A549 (cell line): ENCODE measurements at regions not wholly inside any gene's neighbourhood (a gene's known extent, or its start where the extent isn't known, plus 50 kb on each side); places are given as distances from the start of the nearest gene placed in this dataset.

Experiments
- ATAC-seq, 2 experiments: fragments of 200-7000 bp in 1 of 2; fragments of >200 bp in 1 of 2; cut with Nextera tagmentation in 1 of 2; cut with Tn5 transposase in 1 of 2; 3 replicates each; pipeline versions ENCODE4 v1.8.0 to v1.9.1; 2018 to 2020; ENCODE audit warnings: mild to moderate bottlenecking in 1 of 2, moderate library complexity in 1 of 2
- CTCF ChIA-PET: fragments of 300-600 bp; sonication (Branson Sonifier 250); formaldehyde crosslinking; extraction: SDS; loops from one replicate; lab custom pipeline; 2021; ENCODE audit warnings: antibody characterized with exemption, inconsistent platforms; lab: Yijun Ruan, JAX
- POLR2A ChIA-PET: fragments of 350-600 bp; formaldehyde crosslinking; extraction: SDS; loops from one replicate; lab custom pipeline; 2021; ENCODE audit warnings: antibody characterized with exemption, inconsistent platforms; lab: Yijun Ruan, JAX
- DNase-seq, 2 experiments: peaks; one replicate each; pipeline versions ENCODE4 v3.0.0 to v3.0.0-alpha.2; 2011 to 2016; ENCODE audit warnings: low read depth in 1 of 2, low spot score in 1 of 2
- FAIRE-seq: peaks from 2 replicates; lab custom pipeline; 2011; peaks lifted over from hg19 to GRCh38; lab: Jason Lieb, UNC
- H3K27ac ChIP-seq, 2 experiments: fragments of >200 bp; sonication (Bioruptor Twin); formaldehyde crosslinking; 3 replicates each; pipeline ENCODE4 v1.5.1; 2016 to 2017
- H3K4me1 ChIP-seq: fragments of >200 bp; sonication (Bioruptor Twin); formaldehyde crosslinking; 3 replicates; pipeline ENCODE4 v1.6.1; 2016
- H3K4me2 ChIP-seq: fragments of >200 bp; sonication (Bioruptor Twin); formaldehyde crosslinking; 3 replicates; pipeline ENCODE4 v1.6.1; 2016
- H3K4me3 ChIP-seq: fragments of >200 bp; sonication (Bioruptor Twin); formaldehyde crosslinking; 3 replicates; pipeline ENCODE4 v1.5.1; 2016
- H3K9me3 ChIP-seq: fragments of >200 bp; sonication (Bioruptor Twin); formaldehyde crosslinking; 3 replicates; pipeline ENCODE4 v1.6.1; 2016
- BHLHE40 ChIP-seq: IDR thresholded peaks from 2 replicates; pipeline ENCODE4 v1.6.1; 2012; ENCODE audit warnings: low read depth, low read length, inconsistent platforms
- CBX2 ChIP-seq: fragments of 200-600 bp; sonication (generic); IDR thresholded peaks from 2 replicates; pipeline ENCODE4 v1.6.1; 2016; ENCODE audit warnings: low read depth, mild to moderate bottlenecking, borderline replicate concordance
- CBX8 ChIP-seq: fragments of 200-600 bp; sonication (generic); IDR thresholded peaks from 2 replicates; pipeline ENCODE4 v1.6.1; 2016
- CTCF ChIP-seq: fragments of >200 bp; sonication (Bioruptor Twin); formaldehyde crosslinking; IDR thresholded peaks from 3 replicates; pipeline ENCODE4 v1.5.1; 2016
- E2F6 ChIP-seq: IDR thresholded peaks from 2 replicates; pipeline ENCODE4 v1.6.1; 2012; ENCODE audit warnings: low read depth, borderline replicate concordance
- EHF ChIP-seq: fragments of 250-450 bp; sonication (Bioruptor Pico); IDR thresholded peaks from 2 replicates; pipeline ENCODE4 v1.5.0; 2020; ENCODE audit warnings: mild to moderate bottlenecking
- ESRRA ChIP-seq: fragments of 150-350 bp; IDR thresholded peaks from 2 replicates; pipeline ENCODE4 v1.6.1; 2014; ENCODE audit warnings: mild to moderate bottlenecking, low read length, borderline replicate concordance
- FOSB ChIP-seq: fragments of 250-450 bp; sonication (Bioruptor Pico); IDR thresholded peaks from 2 replicates; pipeline ENCODE4 v1.5.0; 2020; ENCODE audit warnings: mild to moderate bottlenecking, moderate library complexity
- FOSL2 ChIP-seq, 2 experiments: fragments of 450-650 bp in 1 of 2; fragments of >200 bp in 1 of 2; sonication (Bioruptor Twin) in 1 of 2; formaldehyde crosslinking; IDR thresholded peaks; 2 replicates each; pipeline versions ENCODE4 v1.5.0 to v1.6.1; 2016 to 2020; ENCODE audit warnings: mild to moderate bottlenecking in 1 of 2, moderate library complexity in 1 of 2
- FOXS1 ChIP-seq: fragments of 250-450 bp; sonication (Bioruptor Pico); IDR thresholded peaks from 2 replicates; pipeline ENCODE4 v1.5.0; 2020; ENCODE audit warnings: mild to moderate bottlenecking, moderate library complexity
- HDAC2 ChIP-seq: fragments of 200-600 bp; sonication (generic); IDR thresholded peaks from 2 replicates; pipeline ENCODE4 v1.6.1; 2016
- HMGXB4 ChIP-seq: fragments of 250-450 bp; sonication (Bioruptor Pico); IDR thresholded peaks from 2 replicates; pipeline ENCODE4 v1.5.0; 2021; ENCODE audit warnings: mild to moderate bottlenecking, moderate library complexity, borderline replicate concordance
- HOXA7 ChIP-seq: fragments of 250-450 bp; sonication (Bioruptor Pico); IDR thresholded peaks from 2 replicates; pipeline ENCODE4 v1.5.0; 2020; ENCODE audit warnings: mild to moderate bottlenecking, moderate library complexity
- HOXB5 ChIP-seq: fragments of 250-450 bp; sonication (Bioruptor Pico); IDR thresholded peaks from 2 replicates; pipeline ENCODE4 v1.5.0; 2020; ENCODE audit warnings: mild to moderate bottlenecking, moderate library complexity
- KDM5A ChIP-seq: fragments of 200-600 bp; sonication (generic); IDR thresholded peaks from 2 replicates; pipeline ENCODE4 v1.6.1; 2016; ENCODE audit warnings: antibody characterized with exemption, mild to moderate bottlenecking
- MAFK ChIP-seq: fragments of 450-650 bp; IDR thresholded peaks from 2 replicates; pipeline ENCODE4 v1.6.1; 2014; ENCODE audit not compliant: partially characterized antibody
- MYC ChIP-seq: IDR thresholded peaks from 2 replicates; pipeline ENCODE4 v1.6.1; 2012; ENCODE audit warnings: mild to moderate bottlenecking, inconsistent platforms, low read length, improper control_type of control experiment, borderline replicate concordance
- RARB ChIP-seq: fragments of 250-450 bp; sonication (Bioruptor Pico); IDR thresholded peaks from 2 replicates; pipeline ENCODE4 v1.8.0; 2021; ENCODE audit warnings: mild to moderate bottlenecking, moderate library complexity
- RCOR1 ChIP-seq: fragments of 150-350 bp; IDR thresholded peaks from 2 replicates; pipeline ENCODE4 v1.6.1; 2014; ENCODE audit warnings: antibody characterized with exemption, low read length, low read depth
- REST ChIP-seq: fragments of 200-600 bp; sonication (generic); IDR thresholded peaks from 2 replicates; pipeline ENCODE4 v1.6.1; 2016; ENCODE audit warnings: antibody characterized with exemption, mild to moderate bottlenecking, moderate library complexity
- RFX5 ChIP-seq: fragments of 450-650 bp; IDR thresholded peaks from 2 replicates; pipeline ENCODE4 v1.7.1; 2014; ENCODE audit warnings: antibody characterized with exemption, mild to moderate bottlenecking, moderate library complexity
- RNF2 ChIP-seq: fragments of 200-600 bp; sonication (generic); IDR thresholded peaks from 2 replicates; pipeline ENCODE4 v1.6.1; 2016; ENCODE audit warnings: low read depth, mild to moderate bottlenecking, antibody characterized with exemption, moderate library complexity, borderline replicate concordance
- SMC3 ChIP-seq: fragments of >200 bp; sonication (Bioruptor Twin); formaldehyde crosslinking; IDR thresholded peaks from 3 replicates; pipeline ENCODE4 v1.6.1; 2018; ENCODE audit warnings: inconsistent platforms
- TP53 ChIP-seq: fragments of 250-450 bp; sonication (Bioruptor Pico); IDR thresholded peaks from 2 replicates; pipeline ENCODE4 v1.5.0; 2021; ENCODE audit warnings: mild to moderate bottlenecking, moderate library complexity
- USF2 ChIP-seq: fragments of 450-650 bp; IDR thresholded peaks from 2 replicates; pipeline ENCODE4 v1.6.1; 2014; ENCODE audit warnings: antibody characterized with exemption
- ZC3H11A ChIP-seq: fragments of 450-650 bp; IDR thresholded peaks from 2 replicates; pipeline ENCODE4 v1.6.1; 2014; ENCODE audit warnings: antibody characterized with exemption, mild to moderate bottlenecking
- ZSCAN20 ChIP-seq: fragments of 250-450 bp; sonication (Bioruptor Pico); IDR thresholded peaks from 2 replicates; pipeline ENCODE4 v1.8.0; 2022; ENCODE audit warnings: mild to moderate bottlenecking, moderate library complexity
- WGBS: methylation state at CpG from one replicate; pipeline ENCODE4 v1.1.6; 2017; ENCODE audit errors: missing lambda C conversion rate; 5-methylcytosine and 5-hydroxymethylcytosine counted together

GRCh38 chr1:223487887-223488259 is 94.7 kb downstream of the CCDC185 start:
- DNase-seq (no peak), FAIRE-seq (no peak), ATAC-seq (no peak)
- no peak for TF ChIP-seq E2F6
- no peak for TF ChIP-seq CBX8
- no peak for TF ChIP-seq CTCF
- no peak for TF ChIP-seq HDAC2
- no peak for TF ChIP-seq HOXB5
- TF ChIP-seq CBX2, result no peak
- no peak for TF ChIP-seq FOXS1 (CRISPR knock-in tag)
- TF ChIP-seq MAFK, result no peak
- no peak for TF ChIP-seq REST
- no peak for TF ChIP-seq BHLHE40
- TF ChIP-seq ZSCAN20, result no peak
- TF ChIP-seq MYC, result no peak
- no peak for TF ChIP-seq TP53 (CRISPR knock-in tag)
- no peak for TF ChIP-seq RFX5
- TF ChIP-seq ZC3H11A, result no peak
- no peak for TF ChIP-seq FOSB (CRISPR knock-in tag)
- no peak for TF ChIP-seq RARB
- no peak overlapping the region for H3K4me3 ChIP-seq
- no peak overlapping the region for H3K27ac ChIP-seq
- CTCF ChIA-PET, result no interaction called here
- 65% methylated on average over 5 of the region's 5 CpGs for WGBS
- H3K4me1 ChIP-seq, result no peaks in the 10 kb centered on the region
- H3K4me2 ChIP-seq, result no peak overlapping the region
- POLR2A ChIA-PET, result no interaction called here
- no peaks in the 10 kb centered on the region for H3K9me3 ChIP-seq

GRCh38 chr1:223489439-223489838 is 96.2 kb downstream of the CCDC185 start:
- H3K27ac ChIP-seq, result no peak overlapping the region
- no peaks in the 10 kb centered on the region for H3K4me1 ChIP-seq
- H3K9me3 ChIP-seq, result no peaks in the 10 kb centered on the region
- FAIRE-seq, result no peak
- ATAC-seq, result no peak
- POLR2A ChIA-PET, result no interaction called here
- no peak for DNase-seq
- WGBS, result 63% methylated on average over 5 of the region's 5 CpGs
- no peak overlapping the region for H3K4me3 ChIP-seq
- no peak overlapping the region for H3K4me2 ChIP-seq
- no peak for TF ChIP-seq RNF2
- no peak for TF ChIP-seq FOSL2 (IDR thresholded peaks at IDR 0.05)
- no peak for TF ChIP-seq FOSL2 (CRISPR knock-in tag; IDR thresholded peaks at IDR 0.05)
- CTCF ChIA-PET, result no interaction called here

- ATAC-seq, result no peak
- 39% methylated on average over 3 of the region's 3 CpGs for WGBS
- CTCF ChIA-PET, result interaction anchor here (2.1 kb wide), 1 partner anchor 12 kb away, joined by 5 read pairs; no protein-coding TSS in a partner anchor
- no peak overlapping the region for H3K4me3 ChIP-seq
- H3K4me2 ChIP-seq, result no peak overlapping the region
- FAIRE-seq, result no peak
- H3K9me3 ChIP-seq, result no peaks in the 10 kb centered on the region
- no peak for DNase-seq
- POLR2A ChIA-PET, result no interaction called here
- H3K4me1 ChIP-seq, result no peaks in the 10 kb centered on the region
- no peak overlapping the region for H3K27ac ChIP-seq
- TF ChIP-seq SMC3, result no peak
- TF ChIP-seq HMGXB4, result no peak
- no peak for TF ChIP-seq USF2
- TF ChIP-seq EHF (CRISPR knock-in tag), result no peak
- no peak for TF ChIP-seq ESRRA
- no peak for TF ChIP-seq HDAC2
- no peak for TF ChIP-seq KDM5A
- TF ChIP-seq HOXA7 (CRISPR knock-in tag), result no peak
- TF ChIP-seq RCOR1, result no peak
These were observed 97.0 kb downstream of the CCDC185 start for GRCh38 chr1:223490256-223490655.
